Stimulated activated CD8-positive, alpha-beta memory T cell treated with anti-CD3 and anti-CD28 coated beads, Interleukin-4, amount 100 ng/mL, for 48 hours (primary cell): ENCODE measurements at regions not wholly inside any gene's neighbourhood (a gene's known extent, or its start where the extent isn't known, plus 50 kb on each side); places are given as distances from the start of the nearest gene placed in this dataset.
"Not testable (repeated sequence)": the region's sequence is repeated elsewhere in the genome, so short reads cannot be mapped to it uniquely, and the experiment has no call there.

Experiments used
- DNase-seq: peaks from one replicate; pipeline ENCODE4 v3.0.0-alpha.2; 2020

DNA sequence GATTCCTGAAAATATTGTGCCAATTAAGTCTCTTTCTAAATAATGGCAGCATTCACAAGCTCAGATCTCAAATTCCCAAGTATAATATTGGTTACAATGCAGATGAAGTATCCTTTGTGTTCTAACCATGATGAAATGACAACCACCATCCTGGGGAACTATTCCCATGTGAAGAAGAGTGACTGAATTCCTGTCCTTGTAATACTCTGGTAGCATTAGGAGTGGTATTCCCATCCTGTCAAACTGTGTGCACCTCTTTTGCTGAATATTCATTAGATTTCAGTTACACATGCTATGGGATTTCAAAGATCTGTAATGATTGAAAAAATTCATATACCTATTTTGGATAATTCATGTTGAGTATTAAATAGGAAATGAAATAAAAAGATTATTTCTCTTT is 86.1 kb upstream of the SMIM30 start:
- no peak for DNase-seq

DNA sequence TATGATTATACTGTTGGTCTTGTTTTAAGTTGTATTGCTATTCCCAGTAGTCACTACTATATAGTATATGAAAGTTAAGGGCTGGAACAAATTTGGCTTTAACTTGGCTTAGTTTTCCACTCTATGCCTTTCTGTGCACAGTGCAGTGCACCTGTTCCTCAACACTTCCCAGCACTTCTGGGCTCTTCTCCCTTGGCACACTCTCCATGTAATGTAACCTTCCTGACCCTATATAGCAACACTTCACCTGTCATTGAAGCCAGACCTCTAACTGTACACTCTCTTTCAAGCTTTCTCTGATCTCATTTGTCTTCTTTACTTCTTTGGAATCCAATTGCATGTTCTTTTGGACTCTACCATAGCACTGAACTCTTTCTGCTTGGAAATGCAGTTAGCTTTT is 83.9 kb upstream of the SMIM30 start:
- DNase-seq, result no peak

DNA sequence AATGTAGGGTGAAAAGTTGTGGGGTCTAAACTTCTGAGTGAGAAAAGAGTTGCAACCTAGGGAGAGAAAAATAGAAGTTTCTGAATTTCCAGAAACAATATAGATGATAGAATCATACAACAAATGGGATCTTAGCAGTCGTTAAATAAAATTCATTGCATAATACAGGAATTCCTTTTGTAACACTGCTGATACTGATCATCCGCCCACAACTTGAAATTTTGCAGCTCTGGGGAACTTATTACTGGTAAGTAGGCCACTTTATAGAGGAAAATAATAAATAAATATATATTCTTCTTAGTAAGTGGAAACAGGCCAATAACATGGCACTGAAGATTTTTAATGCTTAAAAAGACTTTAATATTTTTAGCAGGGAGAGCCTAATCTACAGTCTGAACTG is 81.9 kb upstream of the SMIM30 start:
- DNase-seq, result no peak

DNA sequence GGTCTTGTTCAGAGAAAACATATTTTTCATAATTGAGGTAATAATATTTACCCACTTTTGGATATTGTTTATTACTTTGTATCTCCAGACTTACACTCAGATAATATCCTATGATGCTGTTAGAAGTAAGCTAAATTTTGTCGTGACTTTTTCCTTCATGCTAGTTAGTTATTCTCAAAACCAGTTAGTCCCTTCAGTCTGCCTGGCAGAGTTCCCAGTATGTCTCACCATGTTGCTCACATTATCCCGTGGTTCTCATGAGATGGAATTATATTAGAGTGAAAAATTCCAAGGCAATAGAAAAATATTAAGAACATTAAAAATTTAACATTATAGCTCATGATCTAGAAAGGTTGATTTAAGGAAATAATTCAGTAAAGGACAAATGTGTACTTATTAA is 81.5 kb upstream of the SMIM30 start:
- DNase-seq, result no peak

DNA sequence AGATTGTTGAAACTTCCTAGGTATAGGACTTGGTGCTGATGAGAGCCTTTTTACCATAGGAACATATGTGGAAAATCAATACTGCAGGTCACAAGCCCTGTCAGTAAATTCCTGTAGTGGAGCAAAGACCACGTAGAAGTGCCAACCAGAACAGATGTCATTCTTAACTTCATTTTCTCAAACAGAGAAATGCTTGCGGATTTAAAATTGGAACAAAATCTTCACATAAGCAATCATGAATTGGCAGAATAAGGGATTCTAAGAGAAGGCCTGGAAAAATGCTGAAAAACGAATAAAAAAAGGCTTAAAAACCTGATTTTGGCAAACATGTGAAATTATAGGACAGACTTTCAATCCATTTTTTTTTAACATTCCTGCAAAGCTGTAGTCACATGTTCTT is 80.8 kb upstream of the SMIM30 start:
- no peak for DNase-seq

DNA sequence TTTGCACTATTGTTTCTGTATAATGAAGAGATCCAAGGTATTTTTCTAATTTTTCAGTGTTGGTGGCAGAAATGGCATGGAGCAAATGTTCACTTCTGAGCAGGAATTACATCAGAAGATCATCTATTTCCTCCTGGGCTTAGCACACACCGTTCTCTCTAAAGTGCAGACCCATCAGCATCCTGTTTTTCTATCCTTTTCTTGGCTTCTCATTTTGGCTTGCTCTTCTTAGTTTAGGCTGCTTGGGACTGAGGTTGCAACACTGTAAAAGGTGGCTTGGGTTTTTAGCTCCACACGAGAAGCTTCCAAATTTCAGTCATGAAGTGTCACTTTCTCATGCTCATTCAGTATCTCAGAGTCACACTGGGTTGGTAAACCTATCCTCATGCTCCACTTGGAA is 79.9 kb upstream of the SMIM30 start:
- no peak for DNase-seq

DNA sequence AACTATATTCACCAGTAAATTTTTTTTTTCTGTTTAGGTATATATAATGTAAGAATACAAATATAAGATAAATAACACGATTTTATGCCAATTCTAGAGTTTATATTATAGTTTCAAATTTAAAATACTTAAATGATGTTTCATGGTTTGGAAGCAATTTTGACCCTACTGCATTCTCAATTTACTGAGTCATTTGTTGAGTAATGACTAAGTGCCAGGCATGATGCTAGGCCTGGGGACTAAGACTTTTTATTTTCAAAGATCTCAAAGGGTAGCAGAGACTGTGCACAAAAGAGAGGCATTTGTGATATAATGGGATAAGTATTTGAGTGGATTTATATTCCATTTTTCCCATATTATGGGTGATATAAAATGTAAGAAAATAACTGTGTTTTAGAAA is 78.9 kb upstream of the SMIM30 start:
- DNase-seq, result no peak

DNA sequence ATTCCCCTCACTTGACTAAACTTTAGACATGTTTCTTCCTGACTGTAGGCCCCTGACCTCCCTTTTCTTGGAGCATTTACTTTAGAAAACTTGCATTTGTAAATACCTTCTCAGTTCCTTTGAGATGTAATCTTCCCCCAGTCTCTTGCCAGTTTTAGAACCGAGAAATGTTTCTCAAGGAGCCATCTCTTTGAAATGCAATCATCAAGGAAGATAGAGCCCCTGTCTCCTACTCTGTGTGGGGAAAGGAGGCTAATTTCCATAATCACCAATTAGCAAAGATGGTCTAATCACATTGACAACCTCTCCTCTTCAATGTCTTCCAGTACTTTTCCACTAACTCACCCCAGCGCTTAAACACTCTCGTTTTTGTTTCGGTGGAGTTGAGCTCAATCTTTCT is 70.0 kb upstream of the SMIM30 start:
- no peak for DNase-seq

DNA sequence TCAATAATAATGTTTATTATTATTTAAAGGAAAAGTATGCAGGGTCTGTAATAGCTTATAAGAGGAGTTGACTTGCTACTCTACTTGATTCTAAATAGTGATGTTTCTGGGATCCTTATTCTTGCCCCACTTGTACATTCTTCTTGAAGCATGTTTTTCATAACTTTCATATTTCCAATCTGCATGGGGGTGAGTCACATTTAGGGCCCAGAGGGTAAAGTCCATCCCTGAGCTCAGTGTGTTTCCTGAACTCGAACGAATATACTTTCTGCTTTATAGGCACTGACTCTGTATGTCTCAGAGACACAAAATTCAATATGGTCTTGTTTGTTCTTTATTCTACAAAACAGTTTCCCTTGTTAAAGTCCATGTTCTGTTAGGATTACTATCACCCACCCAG is 61.0 kb upstream of the SMIM30 start:
- DNase-seq, result no peak

DNA sequence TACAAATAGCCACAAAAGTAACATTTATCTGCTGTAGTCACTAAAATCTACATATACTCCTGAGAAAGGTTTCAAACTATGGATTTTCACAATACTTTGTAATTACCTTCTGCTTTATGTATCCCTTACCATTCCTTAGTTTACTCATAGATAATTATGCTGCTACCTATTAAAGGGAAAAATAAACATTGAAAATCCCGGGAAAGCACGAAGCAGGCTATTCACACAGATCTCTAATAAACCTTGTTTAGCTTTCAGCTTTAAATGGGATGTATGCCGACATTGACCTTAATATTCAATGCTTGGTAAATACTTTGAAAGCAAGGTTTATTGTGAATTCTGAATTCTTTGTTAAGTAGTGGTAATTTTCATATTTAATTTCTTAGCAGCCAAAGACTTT is 58.5 kb upstream of the SMIM30 start:
- DNase-seq, result no peak

DNA sequence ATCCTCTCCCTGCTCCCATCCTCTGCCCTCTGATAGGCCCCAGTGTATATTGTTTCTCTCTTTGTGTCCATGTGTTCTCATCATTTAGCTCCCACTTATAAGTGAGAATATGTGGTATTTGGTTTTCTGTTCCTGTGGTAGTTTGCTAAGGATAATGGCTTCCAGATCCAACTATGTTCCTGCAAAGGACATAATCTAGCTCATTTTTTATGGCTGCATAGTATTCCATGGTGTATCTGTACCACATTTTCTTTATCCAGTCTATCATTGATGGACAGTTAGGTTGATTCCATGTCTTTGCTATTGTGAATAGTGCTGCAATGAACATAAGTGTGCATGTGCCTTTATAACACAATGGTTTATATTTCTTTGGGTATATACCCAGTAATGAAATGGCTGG is 57.8 kb upstream of the SMIM30 start:
- not testable (repeated sequence) for DNase-seq

DNA sequence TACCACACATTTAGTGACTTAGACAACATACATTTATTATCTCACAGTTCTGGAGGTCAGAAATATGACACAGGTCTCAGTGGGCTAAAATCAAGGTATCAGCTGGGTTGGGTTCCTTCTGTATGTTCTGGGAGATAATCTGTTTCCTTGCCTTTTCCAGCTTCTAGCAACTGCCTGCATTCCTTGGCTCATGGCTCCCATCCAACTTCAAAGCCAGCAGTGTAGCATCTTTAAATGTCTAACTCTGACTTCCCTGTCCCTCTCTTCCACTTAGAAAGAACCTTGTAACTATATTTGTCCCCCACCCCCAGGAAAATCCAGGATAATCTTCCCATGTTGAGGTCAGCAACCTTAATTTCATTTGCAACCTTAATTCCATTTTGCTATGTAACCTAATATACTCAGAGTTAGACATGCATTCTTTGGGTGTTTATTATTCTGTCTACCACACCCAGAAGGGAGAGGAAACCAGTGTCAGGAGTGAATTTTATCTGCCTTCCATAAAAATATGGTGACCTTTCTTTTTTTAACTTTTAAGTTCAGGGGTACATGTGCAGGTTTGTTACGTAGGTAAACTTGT is 57.3 kb upstream of the SMIM30 start:
- no peak for DNase-seq

DNA sequence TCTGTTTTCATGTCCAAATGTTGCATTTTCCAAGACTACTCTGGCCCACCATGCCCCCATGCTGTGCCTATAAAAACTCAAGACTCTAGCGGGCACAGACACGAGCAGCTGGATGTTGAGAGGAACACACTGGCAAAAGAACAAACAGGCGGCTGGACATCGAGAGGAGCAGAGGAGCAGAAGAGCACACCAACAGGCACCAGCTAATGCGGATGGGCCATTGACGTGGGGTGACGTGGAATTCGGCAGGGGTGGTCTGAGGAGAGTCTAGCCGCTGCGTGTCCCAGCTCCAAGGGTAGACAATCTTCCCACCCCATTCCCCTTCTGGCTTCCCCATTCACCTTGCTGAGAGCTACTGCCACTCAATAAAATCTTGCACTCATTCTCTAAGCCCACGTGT is 54.4 kb upstream of the SMIM30 start:
- DNase-seq, result no peak

DNA sequence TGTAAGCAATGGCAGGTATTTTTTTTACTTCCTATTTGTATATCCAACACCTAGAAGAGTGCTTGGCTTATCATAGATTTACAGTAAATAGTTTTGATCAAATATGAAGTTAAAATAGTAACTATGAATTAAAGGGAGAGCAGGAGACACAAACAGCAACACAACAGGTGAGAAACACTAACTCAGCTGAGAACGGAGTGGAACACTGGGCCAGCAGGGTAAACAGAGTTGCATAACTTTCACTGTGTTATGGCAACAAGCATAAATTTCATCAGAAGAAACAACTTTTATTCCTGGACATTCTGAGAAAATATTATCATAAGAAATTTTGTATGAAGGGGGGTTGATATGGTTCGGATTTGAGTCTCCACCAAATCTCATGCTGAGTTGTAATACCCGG is 52.2 kb upstream of the SMIM30 start:
- no peak for DNase-seq
